Iris pigment epithelial cell (primary cell): ENCODE measurements at regions not wholly inside any gene's neighbourhood (a gene's known extent, or its start where the extent isn't known, plus 50 kb on each side); places are given as distances from the start of the nearest gene placed in this dataset.
A peak's percentile ranks its signal among the peaks of the same experiment; 100 is the strongest.

Experiments used
- DNase-seq: peaks from one replicate; pipeline ENCODE4 v3.0.0-alpha.2; 2011; ENCODE audit warnings: low read depth

- DNase-seq = no peak
Measured at GRCh38 chr2:225740086-225740485, 340.6 kb downstream of the NYAP2 start.

- DNase-seq = no peak
Measured at GRCh38 chr2:225739328-225739727, 339.8 kb downstream of the NYAP2 start.

GRCh38 chr2:225738735-225739134 is 339.2 kb downstream of the NYAP2 start:
- DNase-seq = no peak

- DNase-seq = peak; percentile 39
Measured at GRCh38 chr2:225737556-225737955, 338.0 kb downstream of the NYAP2 start.

- peak; percentile 96 for DNase-seq
Measured at GRCh38 chr2:225735844-225736243, 336.3 kb downstream of the NYAP2 start.

- no peak for DNase-seq
Measured at GRCh38 chr2:225725726-225726125, 326.2 kb downstream of the NYAP2 start.
